MV-4-11 (cell line): ENCODE measurements at regions not wholly inside any gene's neighbourhood (a gene's known extent, or its start where the extent isn't known, plus 50 kb on each side); places are given as distances from the start of the nearest gene placed in this dataset.
"Not testable (repeated sequence)": the region's sequence is repeated elsewhere in the genome, so short reads cannot be mapped to it uniquely, and the experiment has no call there.

ENCODE experiments used
- DNase-seq: peaks from one replicate; lab custom pipeline; 2025; lab: John Stamatoyannopoulos, UW

DNA sequence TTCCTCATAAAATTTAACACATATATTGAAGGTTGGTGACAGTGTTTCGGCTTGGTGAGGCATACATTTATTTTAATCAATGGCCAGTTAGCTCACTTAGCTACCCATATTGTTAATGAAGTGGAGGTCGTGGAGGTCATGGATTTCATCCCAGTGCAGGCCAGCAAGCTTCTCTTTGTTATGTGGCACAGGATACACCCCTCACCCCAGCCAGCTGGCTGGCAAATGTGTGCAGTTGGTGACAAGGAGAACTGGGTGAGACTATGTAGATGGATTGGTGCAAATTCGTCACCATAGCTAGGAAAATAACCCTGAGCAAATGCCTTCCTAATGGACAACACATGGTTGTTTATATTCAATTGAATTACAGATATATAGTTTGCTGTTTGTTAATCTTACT, 50.5 kb upstream of the FOXP2 start:
- no peak for DNase-seq

DNA sequence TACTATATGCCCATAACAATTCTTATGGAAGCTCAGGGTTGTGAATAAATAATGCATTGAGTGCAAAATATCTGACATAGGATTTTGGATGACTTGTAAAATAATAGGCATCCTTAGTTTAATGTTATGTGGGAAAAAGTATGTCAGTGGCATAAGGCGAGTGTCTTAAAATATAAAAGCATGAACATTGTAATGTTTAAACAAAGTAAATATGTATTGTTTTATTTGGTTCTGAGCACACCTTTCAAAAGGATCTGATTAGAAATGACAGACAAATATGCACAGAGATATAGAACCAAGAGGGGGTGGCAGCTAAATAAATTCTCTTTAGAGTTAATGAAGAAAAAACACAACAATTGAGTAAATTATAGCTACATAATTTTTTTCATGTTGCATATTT, 51.3 kb upstream of the FOXP2 start:
- DNase-seq: no peak

DNA sequence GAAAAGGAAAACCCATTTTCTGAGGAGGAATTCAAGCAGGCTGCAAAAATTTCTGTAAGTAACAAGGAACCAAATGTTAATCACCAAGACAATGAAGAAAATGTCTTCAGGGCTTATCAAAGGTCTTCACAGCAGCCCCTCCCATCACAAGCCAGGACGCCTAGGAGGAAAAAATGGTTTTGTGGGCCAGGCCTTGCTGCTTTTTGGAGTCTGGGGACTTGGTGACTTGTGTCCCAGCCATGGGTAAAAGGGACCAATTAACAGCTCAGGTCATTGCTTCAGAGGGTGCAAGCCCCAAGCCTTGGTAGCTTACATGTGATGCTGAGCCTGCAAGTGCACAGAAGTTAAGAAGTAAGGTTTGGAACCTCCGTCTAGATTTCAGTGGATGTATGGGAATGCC, 55.7 kb upstream of the FOXP2 start:
- DNase-seq: no peak

DNA sequence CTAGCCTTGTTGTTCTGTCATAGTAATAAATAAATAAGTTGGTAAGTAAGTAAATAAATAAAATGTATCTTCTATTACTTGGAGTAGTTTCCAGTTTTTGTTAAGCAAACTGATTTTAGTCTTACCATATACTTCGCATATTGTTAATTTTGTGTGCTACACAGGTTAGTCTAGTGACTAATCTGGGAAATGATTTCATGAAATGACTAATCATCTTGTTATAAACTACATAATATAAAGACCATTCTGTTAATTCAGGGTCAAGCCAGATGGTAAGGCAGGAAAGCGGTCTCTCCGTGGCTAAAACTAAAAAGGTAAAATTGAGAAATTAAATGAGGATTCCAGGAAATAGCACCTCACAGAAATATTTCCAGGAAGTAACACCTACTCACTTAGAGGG, 58.5 kb upstream of the FOXP2 start:
- no peak for DNase-seq

DNA sequence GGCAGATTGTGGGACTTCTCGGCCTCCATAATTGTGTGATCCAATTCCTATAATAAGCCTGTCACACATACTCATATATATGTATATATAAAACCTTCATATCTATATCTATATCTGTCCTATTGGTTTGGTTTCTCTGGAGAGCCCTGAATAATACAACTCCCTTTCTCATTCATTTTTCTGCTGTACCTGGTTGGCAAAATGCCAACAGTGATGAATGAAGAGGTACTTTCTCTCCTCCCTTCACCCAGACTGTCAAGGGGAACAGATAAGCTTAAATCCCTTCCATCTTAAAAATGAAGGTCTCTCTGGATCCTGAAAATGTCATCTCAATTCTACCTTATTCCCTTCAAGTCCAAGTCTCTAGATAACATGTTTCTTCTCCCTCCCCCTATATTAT, 60.3 kb upstream of the FOXP2 start:
- no peak for DNase-seq

DNA sequence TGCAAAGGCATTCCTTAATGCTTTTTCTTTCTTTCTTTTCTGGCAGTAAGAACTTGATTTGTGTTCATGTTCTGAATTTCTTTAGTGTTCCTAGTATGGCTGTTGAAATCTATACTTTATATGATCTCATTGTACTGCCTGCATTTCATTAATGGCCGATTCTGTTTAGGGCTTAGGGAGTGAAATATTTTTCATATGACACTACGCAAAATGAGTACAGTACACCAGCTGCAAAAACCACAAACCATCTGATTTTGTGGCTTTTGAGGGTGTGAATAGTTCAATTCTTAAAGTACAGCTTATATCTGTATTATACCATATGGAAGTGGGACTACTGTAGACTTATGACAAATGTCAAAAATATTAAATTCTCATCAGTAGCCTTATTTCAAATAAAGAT, 69.1 kb upstream of the FOXP2 start:
- peak; percentile 64 for DNase-seq

DNA sequence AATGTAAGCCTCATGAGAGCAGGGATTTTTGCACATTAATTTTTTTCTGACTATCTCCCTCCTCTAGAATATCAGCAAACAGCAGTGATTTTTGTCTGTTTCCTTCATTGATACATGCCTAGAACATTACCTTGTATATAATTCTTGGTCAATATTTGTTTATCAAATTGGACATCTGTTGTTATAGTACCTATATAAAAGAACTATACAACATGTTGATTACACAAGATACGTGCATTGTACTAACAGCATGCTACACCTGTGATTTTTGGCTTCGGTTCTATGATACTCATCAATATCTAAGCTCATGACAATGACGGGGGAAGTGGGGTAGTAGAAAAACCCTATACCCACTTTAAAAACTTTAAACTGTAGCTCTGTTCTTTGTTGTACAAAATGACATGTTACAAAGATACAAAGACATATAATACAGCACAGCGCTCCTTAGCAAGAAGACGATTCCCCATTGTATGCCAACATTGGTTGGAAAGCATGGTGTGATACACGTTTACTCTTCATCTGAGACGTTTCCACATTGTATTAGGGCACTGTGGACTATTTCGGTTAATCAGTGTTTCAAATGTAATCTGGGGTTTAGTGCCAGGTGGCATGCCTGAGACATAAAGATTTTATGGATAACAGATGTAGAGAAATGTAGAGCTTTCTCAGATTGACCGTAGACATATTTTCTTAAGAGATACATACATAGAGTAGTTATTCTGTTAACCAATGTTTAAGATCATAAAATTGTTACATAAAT, 70.5 kb upstream of the FOXP2 start:
- no peak for DNase-seq

DNA sequence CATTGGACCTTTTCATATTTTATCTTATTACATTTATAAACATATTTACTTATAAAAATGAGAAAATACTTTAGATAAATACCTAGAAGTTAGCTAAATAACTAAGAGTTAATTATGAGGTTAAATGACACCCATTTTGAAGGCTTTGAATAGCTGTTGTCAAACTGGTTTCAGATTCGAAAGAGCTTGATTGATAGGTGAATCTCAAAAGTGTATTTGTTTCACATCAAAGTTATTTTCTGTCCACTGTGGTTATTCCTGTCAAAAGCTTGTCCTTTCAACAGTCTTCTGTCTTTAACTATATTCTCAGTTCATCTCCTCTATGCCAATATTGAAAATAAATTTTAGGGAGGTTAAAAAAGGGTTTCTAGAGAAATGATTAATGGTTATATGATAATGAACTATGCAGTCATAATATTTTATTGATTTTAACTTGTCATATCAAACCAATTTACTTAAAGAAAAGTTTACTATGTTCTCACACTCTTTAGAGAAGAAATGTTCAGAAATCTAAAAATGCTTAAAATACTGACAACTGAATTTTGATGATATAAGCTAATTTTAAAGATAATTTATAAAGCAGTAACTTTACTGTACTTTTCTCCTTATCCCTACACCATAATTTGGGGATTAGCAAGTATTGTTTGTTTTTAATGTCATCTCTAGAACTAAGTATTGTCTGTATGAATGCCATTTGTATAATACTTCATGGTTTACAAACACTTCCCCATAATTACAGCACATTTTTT, 72.0 kb upstream of the FOXP2 start:
- DNase-seq: no peak

DNA sequence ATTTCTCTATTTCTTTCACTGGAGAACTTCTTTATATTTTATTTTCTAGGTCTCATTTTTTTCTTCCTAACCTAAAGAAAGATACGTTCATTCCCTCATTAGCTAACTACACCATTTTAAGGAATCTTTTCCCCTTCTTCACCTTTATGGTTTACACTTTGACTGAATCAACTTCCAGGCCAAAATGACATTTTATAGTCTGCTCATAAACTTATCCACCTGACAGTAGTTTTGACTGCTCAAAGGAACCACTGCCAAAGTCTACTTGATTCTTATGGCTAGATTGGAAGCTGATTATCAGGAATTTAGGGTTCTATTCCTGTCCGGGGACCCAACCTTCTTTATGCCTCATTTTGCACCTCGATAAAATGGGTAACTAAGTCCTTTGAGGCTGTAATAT, 73.0 kb upstream of the FOXP2 start:
- DNase-seq: no peak

DNA sequence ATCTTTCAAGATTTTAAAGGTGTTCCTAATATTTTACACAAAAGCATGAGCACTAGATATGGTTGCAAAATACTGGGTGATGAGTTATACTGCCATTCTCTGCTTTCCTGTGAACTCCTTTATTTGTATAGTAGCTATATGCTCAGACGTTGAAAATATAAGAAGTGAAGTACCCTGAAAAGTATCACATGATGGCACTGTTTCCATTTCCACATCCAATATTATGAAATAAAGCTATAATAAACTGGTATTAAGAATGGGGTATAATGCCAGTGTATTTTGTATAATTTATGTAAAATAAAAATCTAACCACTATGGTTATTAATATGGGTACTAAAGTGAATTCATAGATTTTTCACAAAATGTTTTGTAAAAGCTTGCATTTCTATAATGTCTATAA, 79.6 kb upstream of the FOXP2 start:
- DNase-seq: no peak

DNA sequence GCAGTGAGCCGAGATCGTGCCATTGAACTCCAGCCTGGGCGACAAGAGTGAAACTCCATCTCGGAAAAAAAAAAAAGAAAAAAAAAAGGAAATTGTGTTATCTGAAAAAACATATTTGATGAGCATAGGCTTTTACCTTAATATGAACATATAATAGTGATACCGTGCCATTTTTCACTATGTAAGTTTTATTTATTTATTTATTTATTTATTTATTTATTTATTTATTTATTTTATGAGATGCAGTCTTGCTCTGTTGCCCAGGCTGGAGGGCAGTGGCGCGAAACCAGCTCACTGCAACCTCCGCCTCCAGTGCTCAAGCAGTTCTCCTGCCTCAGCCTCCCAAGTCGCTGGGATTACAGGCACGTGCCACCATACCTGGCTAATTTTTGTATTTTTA, 85.2 kb upstream of the FOXP2 start:
- not testable (repeated sequence) for DNase-seq

DNA sequence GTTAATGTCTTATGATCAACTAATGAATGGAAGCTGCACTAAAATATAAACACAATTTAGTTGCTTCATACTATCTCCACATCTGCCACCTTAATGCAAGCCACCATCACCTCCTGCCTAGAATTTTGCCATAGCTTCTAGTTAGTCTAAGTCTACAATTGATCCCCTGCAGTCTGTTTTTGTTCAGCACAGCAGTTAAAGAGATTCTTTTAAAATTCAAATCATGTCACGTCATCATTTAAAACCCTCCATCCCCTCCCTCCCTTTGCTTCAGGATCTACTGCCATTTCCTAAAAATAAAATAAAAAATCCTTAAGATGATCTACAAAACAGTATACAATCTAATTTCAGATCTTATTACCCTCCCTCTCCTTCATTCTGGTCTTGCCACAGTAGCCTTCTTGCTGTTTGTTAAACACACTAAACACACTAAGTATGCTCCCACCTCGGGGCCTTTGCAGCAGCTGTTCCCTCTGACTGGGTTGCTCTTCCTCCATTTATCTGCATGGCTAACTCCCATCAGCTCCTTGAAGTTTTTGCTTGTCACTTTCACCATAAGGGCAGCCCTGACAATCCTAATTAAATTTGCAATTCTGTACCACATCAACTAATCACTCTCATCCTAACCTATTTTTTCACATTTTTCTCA, 97.0 kb upstream of the FOXP2 start:
- no peak for DNase-seq

DNA sequence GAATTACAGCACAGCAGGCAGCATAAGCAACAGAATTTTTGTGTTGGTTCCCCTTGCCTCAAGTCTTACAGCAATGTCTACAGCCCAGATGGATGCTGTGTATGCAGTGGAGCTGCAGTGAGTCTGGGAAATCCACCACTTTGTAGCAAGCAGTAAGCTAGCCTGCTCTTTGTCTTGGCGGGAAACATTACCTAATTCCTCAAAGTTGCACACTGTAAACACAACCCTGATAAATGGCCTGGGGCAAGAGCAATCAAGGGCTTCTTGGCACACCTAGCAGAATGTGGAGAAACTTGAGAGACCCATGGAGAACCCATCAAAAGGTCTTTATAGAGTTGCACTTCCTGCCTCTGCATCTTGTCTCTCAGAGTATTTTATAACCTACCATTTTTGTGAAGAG, 102.0 kb upstream of the FOXP2 start:
- DNase-seq: peak; percentile 17

DNA sequence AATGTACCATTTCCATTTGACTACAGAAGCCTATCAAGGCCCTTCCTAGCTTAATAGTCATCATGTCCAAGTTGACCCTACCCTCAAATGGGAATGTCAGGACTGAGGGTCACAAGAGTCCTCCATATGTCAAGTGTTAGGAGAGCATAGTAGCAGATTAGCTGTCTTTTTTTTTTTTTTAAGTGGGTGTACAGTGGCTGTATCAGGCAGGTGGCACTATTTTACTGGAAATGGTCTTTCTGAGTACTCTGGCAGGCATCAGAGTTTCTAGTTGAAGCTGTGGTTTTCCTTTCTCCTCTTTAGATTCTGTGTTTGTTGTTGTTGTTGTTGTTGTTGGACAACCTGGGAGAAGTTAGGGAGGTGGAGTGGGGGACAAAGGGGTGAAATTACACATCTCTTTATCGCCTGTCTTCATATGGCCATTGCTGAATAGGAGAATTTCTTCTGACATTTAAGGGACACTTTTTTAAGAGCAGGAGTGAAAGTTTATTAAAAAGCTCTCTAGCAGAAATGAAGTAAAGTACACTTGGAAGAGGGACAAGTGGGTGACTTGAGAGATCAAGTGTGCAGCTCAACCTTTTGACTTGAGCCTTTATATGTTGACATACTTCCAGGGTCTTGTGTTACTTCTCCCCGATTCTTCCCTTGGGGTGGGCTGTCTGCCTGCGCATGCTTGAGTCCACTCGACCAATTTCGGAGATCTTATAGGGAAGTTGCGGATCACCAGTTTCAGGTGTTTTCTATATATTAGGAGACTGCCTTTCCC, 104.1 kb upstream of the FOXP2 start:
- DNase-seq: no peak

DNA sequence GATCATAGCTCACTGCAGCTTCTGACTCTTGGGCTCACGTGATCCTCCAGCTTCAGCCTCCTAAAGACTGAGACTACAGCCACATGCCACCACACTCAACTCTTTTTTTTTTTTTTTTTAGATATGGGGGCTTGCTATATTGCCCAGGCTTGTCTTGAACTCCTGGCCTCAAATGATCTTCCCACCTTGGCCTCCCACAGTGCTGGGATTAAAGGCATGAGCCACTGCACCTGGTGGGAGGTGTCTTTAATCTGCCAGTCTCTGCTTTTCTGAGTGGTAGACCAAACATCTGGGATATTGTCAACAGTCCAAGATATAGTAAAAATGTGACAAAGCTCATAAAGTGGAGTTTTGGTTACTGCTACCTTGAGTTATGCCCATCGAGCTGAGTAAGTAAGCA, 104.9 kb upstream of the FOXP2 start:
- no peak for DNase-seq

DNA sequence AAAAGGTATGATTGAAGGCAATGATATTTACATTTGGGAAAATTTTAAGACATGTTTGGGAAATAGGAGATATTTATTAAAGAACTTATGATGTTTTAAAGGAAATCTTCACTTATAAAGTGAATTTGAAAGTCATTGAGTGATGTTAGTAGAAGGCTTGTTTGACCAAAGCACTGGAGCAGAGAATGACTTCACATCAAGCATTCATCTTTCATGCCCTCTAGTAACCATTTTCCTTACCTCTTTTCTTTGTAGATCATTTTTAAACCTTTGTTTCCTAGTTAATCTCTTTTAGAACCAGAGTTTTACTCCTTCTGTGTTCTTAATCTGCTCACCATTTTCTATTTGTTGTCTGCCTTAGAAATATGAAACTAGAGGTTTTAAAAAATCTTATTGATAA, 111.3 kb upstream of the FOXP2 start:
- no peak for DNase-seq

DNA sequence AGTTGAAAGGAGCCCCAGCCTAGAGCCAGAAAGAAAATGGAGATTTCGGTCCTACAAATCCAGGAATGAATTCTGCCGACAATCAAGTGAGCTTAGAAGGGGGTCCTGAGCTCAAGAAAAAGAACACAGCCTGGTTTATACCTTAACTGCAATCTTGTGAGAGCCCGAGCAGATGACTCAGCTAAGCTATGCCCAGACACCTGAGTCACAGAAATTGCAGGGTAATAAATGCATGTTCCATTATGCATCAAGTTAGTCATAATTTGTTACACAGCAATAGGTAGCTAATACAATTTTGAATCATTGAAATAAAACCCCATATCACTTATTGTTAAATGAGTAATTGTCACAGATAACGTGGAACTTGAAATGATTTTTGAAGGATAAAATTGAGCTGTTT, 111.8 kb upstream of the FOXP2 start:
- no peak for DNase-seq

DNA sequence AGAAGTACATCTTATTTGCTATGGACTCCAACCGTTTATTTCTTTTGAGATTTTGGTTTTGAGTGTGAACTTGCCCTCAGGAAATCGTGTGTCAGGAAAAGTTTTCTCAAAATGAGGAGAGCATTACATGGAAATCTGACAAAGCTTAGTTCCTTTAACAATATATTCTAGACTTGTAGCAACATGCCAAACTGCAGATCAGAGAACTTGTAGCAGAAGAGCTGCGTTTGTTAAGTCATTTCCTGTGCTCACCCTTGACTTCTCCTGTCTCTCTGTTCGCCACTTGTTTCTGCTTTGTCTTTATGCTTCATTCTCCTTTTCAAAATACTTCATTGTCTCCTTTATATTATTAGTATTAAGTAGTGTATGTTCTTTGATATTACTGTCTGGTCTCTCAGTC, 116.6 kb upstream of the FOXP2 start:
- DNase-seq: peak; percentile 38

DNA sequence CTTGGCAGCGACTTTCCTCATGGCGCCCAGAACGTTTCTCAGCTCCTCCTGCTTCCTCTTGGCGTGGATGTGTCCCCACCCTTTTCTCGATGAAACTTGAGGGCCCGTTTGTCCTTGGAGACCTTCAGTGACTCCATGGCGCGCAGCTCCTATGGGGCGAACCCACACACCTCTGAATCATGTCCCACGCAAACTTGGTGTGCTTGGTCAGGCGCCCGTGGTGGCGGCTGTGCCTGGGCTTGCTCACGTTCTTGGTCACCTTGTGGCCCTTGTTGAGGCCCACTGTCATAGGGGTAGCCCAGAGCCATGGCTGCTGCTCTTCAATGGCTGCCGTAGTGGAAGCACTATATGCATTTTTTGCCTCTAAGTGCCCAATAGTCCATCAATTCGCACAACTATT, 117.5 kb upstream of the FOXP2 start:
- no peak for DNase-seq

DNA sequence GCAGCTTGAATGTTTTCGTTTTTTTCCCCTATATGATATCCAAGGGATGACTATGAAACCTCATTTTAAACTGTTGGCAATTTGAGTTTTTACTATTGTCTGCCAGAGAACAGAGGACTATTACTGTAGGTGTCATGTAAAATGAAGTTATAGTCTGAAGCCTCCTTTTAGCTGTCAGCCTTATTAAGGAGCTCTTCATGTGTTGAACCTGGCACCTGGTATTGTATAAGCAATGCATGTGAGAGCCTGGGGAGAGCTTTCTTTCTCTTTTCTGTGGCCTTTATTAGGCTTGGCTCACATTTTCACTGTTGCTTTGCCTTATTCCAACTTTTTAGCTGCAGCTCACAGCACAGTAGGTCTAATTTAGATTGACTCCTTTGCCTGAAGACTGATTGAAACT, 119.1 kb upstream of the FOXP2 start:
- no peak for DNase-seq

DNA sequence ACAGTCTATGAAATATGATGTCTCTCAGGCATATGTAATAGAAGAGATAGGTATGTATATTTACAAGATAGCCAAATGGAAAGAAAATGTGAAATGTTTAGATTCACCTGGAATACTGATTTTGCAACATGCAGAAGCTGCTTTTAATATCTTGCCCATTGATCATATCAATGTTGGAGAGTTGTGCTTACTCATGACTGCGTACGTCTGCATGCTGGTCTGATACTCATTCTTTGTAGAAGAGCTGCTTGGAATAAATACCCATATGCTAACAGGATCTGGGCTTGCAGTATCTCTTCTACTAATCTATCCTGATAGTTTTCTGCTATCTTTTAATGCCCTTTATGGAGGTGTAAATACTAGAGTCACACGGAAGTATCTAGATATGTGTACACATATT, 120.6 kb upstream of the FOXP2 start:
- no peak for DNase-seq

DNA sequence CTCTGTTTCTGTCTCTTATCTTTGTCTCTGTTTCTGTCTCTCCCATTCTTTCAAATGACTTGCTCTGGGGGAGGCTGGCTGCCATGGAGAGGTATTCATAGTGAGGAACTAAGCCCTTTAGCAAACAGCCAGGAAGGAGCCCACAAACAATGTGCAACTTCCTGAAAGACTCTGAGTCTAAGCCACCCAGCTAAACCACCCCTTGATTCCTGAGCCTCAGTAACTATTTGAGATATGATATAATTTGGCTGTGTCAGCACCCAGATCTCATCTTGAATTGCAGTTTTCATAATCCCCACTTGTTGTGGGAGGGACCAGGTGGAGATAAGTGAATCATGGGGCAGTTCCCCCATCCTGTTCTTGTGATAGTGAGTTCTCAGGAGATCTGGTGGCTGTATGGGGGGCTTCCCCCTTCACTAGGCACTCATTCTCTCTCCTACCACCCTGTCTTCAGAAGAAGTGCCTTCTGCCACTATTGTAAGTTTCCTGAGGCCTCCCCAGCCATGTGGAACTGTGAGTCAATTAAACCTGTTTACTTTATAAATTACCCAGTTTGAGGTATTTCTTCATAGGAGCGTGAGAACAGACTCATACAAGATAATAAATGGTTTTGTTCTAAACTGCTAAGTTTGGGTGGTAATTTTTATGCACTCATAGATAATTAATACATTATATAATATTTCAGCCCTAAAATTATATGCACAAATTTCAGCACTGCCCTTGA, 121.2 kb upstream of the FOXP2 start:
- DNase-seq: peak; percentile 94
